ENCODE measurements at regions not wholly inside any gene's neighbourhood (a gene's known extent, or its start where the extent isn't known, plus 50 kb on each side); places are given as distances from the start of the nearest gene placed in this dataset.

DNA sequence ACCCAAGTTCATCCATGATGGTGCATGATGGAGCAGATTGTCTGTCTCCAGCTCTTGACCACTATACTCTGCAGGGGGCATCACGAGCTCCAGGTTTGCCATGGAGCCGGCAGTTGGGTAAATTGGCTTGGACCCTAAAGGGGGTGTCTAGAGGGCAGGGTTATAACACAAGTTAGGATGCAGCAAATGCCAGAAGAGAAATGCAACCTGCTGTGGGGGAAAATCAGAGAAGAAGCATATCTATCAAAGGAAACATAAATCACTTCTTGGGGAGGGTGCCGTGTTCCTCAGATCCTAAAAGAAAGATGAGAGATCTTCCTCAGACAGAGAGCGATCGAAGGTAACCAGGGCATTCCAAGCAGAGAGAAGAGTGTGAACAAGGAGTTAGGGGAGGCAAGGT lies 334.9 kb downstream of the C12orf75 start:
- Mint-ChIP-seq H3K27ac (ENCODE audit: low read depth, unreplicated experiment) (no peak overlapping the region), H3K4me3 (ENCODE audit: unreplicated experiment) (no peak overlapping the region), H3K27me3 (ENCODE audit: insufficient read depth, unreplicated experiment) (no peaks in the 10 kb centered on the region), H3K4me1 (ENCODE audit: insufficient read depth, unreplicated experiment) (peaks cover 16% of the 10 kb centered on the region), H3K9me3 (ENCODE audit: unreplicated experiment) (no peaks in the 10 kb centered on the region), H3K36me3 (ENCODE audit: insufficient read depth, unreplicated experiment) (no peaks in the 10 kb centered on the region)
- BruUV-seq (replicated peaks), result no TSS peak
- POLR2A ChIA-PET, result interaction anchor here (1.2 kb wide), 1 partner anchor 11 kb away, joined by 3 read pairs; no protein-coding TSS in a partner anchor
- CTCF ChIA-PET, result interaction anchor here (0.6 to 0.7 kb wide), 3 partner anchors 41 to 409 kb away, joined by 3 to 4 read pairs (median 3); no protein-coding TSS in a partner anchor
- no peak for DNase-seq (ENCODE audit: unreplicated experiment)
- TF ChIP-seq, protein P1, sequence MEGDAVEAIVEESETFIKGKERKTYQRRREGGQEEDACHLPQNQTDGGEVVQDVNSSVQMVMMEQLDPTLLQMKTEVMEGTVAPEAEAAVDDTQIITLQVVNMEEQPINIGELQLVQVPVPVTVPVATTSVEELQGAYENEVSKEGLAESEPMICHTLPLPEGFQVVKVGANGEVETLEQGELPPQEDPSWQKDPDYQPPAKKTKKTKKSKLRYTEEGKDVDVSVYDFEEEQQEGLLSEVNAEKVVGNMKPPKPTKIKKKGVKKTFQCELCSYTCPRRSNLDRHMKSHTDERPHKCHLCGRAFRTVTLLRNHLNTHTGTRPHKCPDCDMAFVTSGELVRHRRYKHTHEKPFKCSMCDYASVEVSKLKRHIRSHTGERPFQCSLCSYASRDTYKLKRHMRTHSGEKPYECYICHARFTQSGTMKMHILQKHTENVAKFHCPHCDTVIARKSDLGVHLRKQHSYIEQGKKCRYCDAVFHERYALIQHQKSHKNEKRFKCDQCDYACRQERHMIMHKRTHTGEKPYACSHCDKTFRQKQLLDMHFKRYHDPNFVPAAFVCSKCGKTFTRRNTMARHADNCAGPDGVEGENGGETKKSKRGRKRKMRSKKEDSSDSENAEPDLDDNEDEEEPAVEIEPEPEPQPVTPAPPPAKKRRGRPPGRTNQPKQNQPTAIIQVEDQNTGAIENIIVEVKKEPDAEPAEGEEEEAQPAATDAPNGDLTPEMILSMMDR (IDR thresholded peaks at IDR 0.05; ENCODE audit: unreplicated experiment), result no peak
- intact Hi-C loops (cut with micrococcal nuclease), result no loop called here

DNA sequence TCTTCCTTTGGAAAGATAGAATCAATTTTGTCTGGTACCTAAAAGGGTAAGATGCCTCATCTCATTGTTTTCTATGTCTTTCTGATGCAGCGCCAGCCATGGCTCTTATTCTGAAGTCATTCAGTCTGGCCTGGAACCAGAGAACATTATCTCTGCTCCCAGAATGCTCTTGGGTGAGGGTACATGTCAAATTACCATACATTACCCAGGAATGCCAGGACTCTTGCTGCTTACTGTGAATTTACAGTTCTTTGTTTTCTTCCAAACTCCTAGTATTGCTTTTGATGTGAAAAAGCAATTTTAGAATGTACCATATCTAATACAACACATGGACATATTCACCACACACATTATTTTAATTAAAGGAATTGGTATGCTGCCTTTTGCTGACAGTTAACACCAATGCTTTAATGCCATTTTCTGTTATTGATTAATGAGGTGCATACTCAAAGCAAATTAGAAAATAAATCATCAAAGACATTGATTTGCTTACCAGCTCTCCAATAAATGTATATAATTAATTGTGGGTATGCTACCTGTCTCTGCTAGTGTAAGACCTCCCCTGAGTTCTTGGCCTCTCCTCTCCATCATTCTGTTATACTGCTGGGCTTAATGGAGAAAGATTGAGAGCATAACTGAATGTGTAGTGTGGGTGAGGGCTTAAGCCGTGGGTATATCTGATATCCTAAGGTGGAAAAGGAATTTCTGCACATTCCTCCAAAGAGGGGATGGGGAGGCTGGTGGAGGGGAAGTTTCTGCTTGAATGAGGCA lies 337.7 kb downstream of the C12orf75 start:
- Mint-ChIP-seq H3K27me3 (ENCODE audit: insufficient read depth, unreplicated experiment) (no peaks in the 10 kb centered on the region), H3K4me1 (ENCODE audit: insufficient read depth, unreplicated experiment) (peaks cover 5% of the 10 kb centered on the region), H3K36me3 (ENCODE audit: insufficient read depth, unreplicated experiment) (no peaks in the 10 kb centered on the region), H3K9me3 (ENCODE audit: unreplicated experiment) (no peaks in the 10 kb centered on the region), H3K4me3 (ENCODE audit: unreplicated experiment) (no peak overlapping the region), H3K27ac (ENCODE audit: low read depth, unreplicated experiment) (peak overlapping the region; percentile 41)
- no TSS peak for BruUV-seq (replicated peaks)
- TF ChIP-seq, protein P1 (IDR thresholded peaks at IDR 0.05; ENCODE audit: unreplicated experiment), result no peak
- intact Hi-C loops (cut with micrococcal nuclease), result no loop called here
- ChIA-PET POLR2A (no interaction called here), CTCF (no interaction called here)
- DNase-seq (ENCODE audit: unreplicated experiment), result no peak

DNA sequence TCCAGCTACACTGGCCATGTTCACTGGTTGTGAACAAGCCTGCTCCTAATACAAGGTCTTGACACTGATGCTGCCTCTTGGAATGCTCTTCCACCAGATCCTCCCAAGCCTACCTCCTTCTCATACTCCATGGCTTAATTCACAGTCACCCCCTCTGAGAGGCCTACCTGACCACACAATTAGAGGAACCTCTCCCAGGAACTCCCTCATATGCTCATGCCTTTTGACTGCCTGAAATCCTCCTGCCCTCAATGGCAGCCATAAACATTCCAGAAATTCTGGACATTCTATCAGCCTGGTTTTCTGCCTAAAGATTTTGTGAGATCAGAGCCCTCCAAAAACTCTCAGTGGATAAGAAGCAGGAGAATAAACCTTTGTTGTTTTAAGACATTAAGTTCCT lies 340.2 kb downstream of the C12orf75 start:
- Mint-ChIP-seq H3K9me3 (ENCODE audit: unreplicated experiment) (no peaks in the 10 kb centered on the region), H3K27ac (ENCODE audit: low read depth, unreplicated experiment) (no peak overlapping the region), H3K4me3 (ENCODE audit: unreplicated experiment) (no peak overlapping the region), H3K36me3 (ENCODE audit: insufficient read depth, unreplicated experiment) (no peaks in the 10 kb centered on the region), H3K27me3 (ENCODE audit: insufficient read depth, unreplicated experiment) (no peaks in the 10 kb centered on the region), H3K4me1 (ENCODE audit: insufficient read depth, unreplicated experiment) (peaks cover 18% of the 10 kb centered on the region)
- DNase-seq (ENCODE audit: unreplicated experiment), result no peak
- BruUV-seq (replicated peaks), result no TSS peak
- intact Hi-C loops (cut with micrococcal nuclease), result no loop called here
- CTCF ChIA-PET, result interaction anchor here (0.7 kb wide), 1 partner anchor 34 kb away, joined by 3 read pairs; no protein-coding TSS in a partner anchor
- TF ChIP-seq, protein P1 (IDR thresholded peaks at IDR 0.05; ENCODE audit: unreplicated experiment), result no peak
- POLR2A ChIA-PET, result no interaction called here

DNA sequence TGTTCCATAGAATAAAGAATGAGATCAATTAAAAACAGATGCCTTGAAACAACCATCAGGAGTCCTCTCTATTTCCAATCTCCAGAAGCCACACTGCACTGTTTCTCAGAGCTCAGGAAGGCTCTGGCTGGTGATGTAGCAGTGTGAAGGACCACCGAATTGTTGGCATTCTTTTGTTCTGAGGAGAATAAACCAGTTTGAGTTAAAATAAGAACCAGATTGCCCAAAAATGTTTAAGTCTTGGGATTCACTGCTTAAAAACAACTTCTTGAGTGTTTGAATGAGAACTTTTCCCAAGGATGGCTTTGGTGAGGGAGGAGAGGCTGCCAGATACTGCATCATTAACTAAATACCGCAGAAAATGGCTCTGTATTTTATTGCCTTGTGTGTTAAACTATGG lies 341.2 kb downstream of the C12orf75 start:
- Mint-ChIP-seq H3K9me3 (ENCODE audit: unreplicated experiment) (no peaks in the 10 kb centered on the region), H3K27me3 (ENCODE audit: insufficient read depth, unreplicated experiment) (no peaks in the 10 kb centered on the region), H3K36me3 (ENCODE audit: insufficient read depth, unreplicated experiment) (no peaks in the 10 kb centered on the region), H3K4me1 (ENCODE audit: insufficient read depth, unreplicated experiment) (peaks cover 28% of the 10 kb centered on the region), H3K27ac (ENCODE audit: low read depth, unreplicated experiment) (no peak overlapping the region), H3K4me3 (ENCODE audit: unreplicated experiment) (no peak overlapping the region)
- DNase-seq (ENCODE audit: unreplicated experiment), result no peak
- intact Hi-C loops (cut with micrococcal nuclease), result no loop called here
- CTCF ChIA-PET, result interaction anchor here (0.8 kb wide), 1 partner anchor 11 kb away, joined by 3 read pairs; no protein-coding TSS in a partner anchor
- POLR2A ChIA-PET, result no interaction called here
- BruUV-seq (replicated peaks), result no TSS peak
- TF ChIP-seq, protein P1 (IDR thresholded peaks at IDR 0.05; ENCODE audit: unreplicated experiment), result no peak

All from MCF 10A (cell line).